K562 (cell line): ENCODE measurements at regions not wholly inside any gene's neighbourhood (a gene's known extent, or its start where the extent isn't known, plus 50 kb on each side); places are given as distances from the start of the nearest gene placed in this dataset.

Experiments used
- ASH1L ChIP-seq: fragments of 450-650 bp; IDR thresholded peaks from 2 replicates; pipeline ENCODE4 v1.6.1; 2018; ENCODE audit warnings: borderline replicate concordance, mild to moderate bottlenecking, low read depth; ENCODE audit not compliant: partially characterized antibody
- BCL6 ChIP-seq: fragments of 250-450 bp; sonication (Bioruptor Pico); IDR thresholded peaks from 2 replicates; pipeline ENCODE4 v1.4.0; 2020
- C11orf30 ChIP-seq: fragments of 450-650 bp; IDR thresholded peaks from 2 replicates; pipeline ENCODE4 v1.6.1; 2016; ENCODE audit warnings: low read depth, mild to moderate bottlenecking
- ELF2 ChIP-seq: fragments of 250-450 bp; sonication (Bioruptor Pico); IDR thresholded peaks from 2 replicates; pipeline ENCODE4 v1.5.0; 2021; ENCODE audit warnings: mild to moderate bottlenecking
- FOXA1 ChIP-seq: fragments of 450-650 bp; IDR thresholded peaks from 2 replicates; pipeline ENCODE4 v1.6.1; 2016; ENCODE audit warnings: mild to moderate bottlenecking, borderline replicate concordance
- FOXJ3 ChIP-seq: sonication (generic); formaldehyde crosslinking; IDR thresholded peaks from 2 replicates; pipeline ENCODE4 v1.4.0; 2020; ENCODE audit warnings: mild to moderate bottlenecking, missing genetic modification reagents
- GATAD2A ChIP-seq: fragments of 450-650 bp; IDR thresholded peaks from 2 replicates; pipeline ENCODE4 v1.6.1; 2017
- HNRNPK ChIP-seq: fragments of 200-400 bp; formaldehyde crosslinking; IDR thresholded peaks from one replicate; pipeline ENCODE4 v1.6.1; 2018; ENCODE audit warnings: mild to moderate bottlenecking, low read depth, low read length; ENCODE audit not compliant: poor library complexity, severe bottlenecking
- ILK ChIP-seq: fragments of 450-650 bp; IDR thresholded peaks from 2 replicates; pipeline ENCODE4 v1.6.1; 2016; ENCODE audit warnings: missing genetic modification characterization, low read depth, mild to moderate bottlenecking, missing compliant biosample characterization, moderate library complexity, borderline replicate concordance
- KDM2B ChIP-seq: fragments of 250-450 bp; sonication (Bioruptor Pico); IDR thresholded peaks from 2 replicates; pipeline ENCODE4 v1.8.0; 2021; ENCODE audit warnings: mild to moderate bottlenecking, moderate library complexity
- KHSRP ChIP-seq: fragments of 450-650 bp; IDR thresholded peaks from 2 replicates; pipeline ENCODE4 v1.6.1; 2017
- KLF10 ChIP-seq: fragments of 250-450 bp; sonication (Bioruptor Pico); IDR thresholded peaks from 2 replicates; pipeline ENCODE4 v1.6.1; 2021; ENCODE audit warnings: matching md5 sums
- MAFK ChIP-seq: IDR thresholded peaks from 2 replicates; pipeline ENCODE4 v1.6.1; 2011; ENCODE audit warnings: low read length, improper control_type of control experiment
- MXI1 ChIP-seq: IDR thresholded peaks from 2 replicates; pipeline ENCODE4 v1.6.1; 2011; ENCODE audit warnings: low read depth, mild to moderate bottlenecking, improper control_type of control experiment, low read length
- NFATC3 ChIP-seq: fragments of 450-650 bp; IDR thresholded peaks from 2 replicates; pipeline ENCODE4 v1.6.1; 2017; ENCODE audit warnings: mild to moderate bottlenecking
- POU5F1 ChIP-seq: fragments of 150-350 bp; IDR thresholded peaks from 2 replicates; pipeline ENCODE4 v1.6.1; 2014; ENCODE audit warnings: borderline replicate concordance, low read length, low read depth, mild to moderate bottlenecking; ENCODE audit not compliant: partially characterized antibody
- PTTG1 ChIP-seq: fragments of 450-650 bp; IDR thresholded peaks from 2 replicates; pipeline ENCODE4 v1.6.1; 2016; ENCODE audit warnings: low read depth, mild to moderate bottlenecking, missing genetic modification characterization, missing compliant biosample characterization
- SUPT5H ChIP-seq: fragments of 450-650 bp; IDR thresholded peaks from 2 replicates; pipeline ENCODE4 v1.6.1; 2016
- THRAP3 ChIP-seq: fragments of 450-650 bp; IDR thresholded peaks from 2 replicates; pipeline ENCODE4 v1.6.1; 2016; ENCODE audit warnings: mild to moderate bottlenecking, inconsistent platforms, borderline replicate concordance
- YY1 ChIP-seq, 3 experiments: IDR thresholded peaks; 2 replicates each; pipeline ENCODE4 v1.6.1; 2011; ENCODE audit warnings: low read length in 2 of 3, mild to moderate bottlenecking in 2 of 3, moderate library complexity in 2 of 3, borderline replicate concordance in 1 of 3, control low read depth in 1 of 3, low read depth in 1 of 3; ENCODE audit not compliant: insufficient read depth in 3 of 3, insufficient replicate concordance in 2 of 3, control insufficient read depth in 1 of 3, insufficient read length in 1 of 3; ENCODE audit errors: extremely low read depth in 1 of 3
- ZFP30 ChIP-seq: fragments of 250-450 bp; sonication (Bioruptor Pico); IDR thresholded peaks from 2 replicates; pipeline ENCODE4 v1.8.0; 2022; ENCODE audit warnings: moderate library complexity, mild to moderate bottlenecking, inconsistent platforms, borderline replicate concordance
- ZNF766 ChIP-seq: fragments of 200-800 bp; sonication (Bioruptor generic); conservative IDR thresholded peaks from 2 replicates; pipeline ENCODE4 v1.6.1; 2016; ENCODE audit warnings: missing genetic modification characterization, missing compliant biosample characterization
- TF ChIP-seq, protein P1 (sequence below): sonication (generic); IDR thresholded peaks from 2 replicates; pipeline ENCODE4 v1.6.1; 2016
- TF ChIP-seq, protein P2 (sequence below): sonication (generic); formaldehyde crosslinking; IDR thresholded peaks from 2 replicates; pipeline ENCODE4 v1.8.0; 2023; ENCODE audit warnings: missing genetic modification reagents, mild to moderate bottlenecking, borderline replicate concordance
- TF ChIP-seq, protein P3 (sequence below), 2 experiments: fragments of 450-650 bp in 1 of 2; sonication (generic) in 1 of 2; formaldehyde crosslinking; conservative IDR thresholded peaks; 2 replicates each; pipeline versions ENCODE4 v1.4.0 to v1.8.1; 2020 to 2022; ENCODE audit warnings: mild to moderate bottlenecking in 1 of 2, missing genetic modification reagents in 1 of 2

DNA sequence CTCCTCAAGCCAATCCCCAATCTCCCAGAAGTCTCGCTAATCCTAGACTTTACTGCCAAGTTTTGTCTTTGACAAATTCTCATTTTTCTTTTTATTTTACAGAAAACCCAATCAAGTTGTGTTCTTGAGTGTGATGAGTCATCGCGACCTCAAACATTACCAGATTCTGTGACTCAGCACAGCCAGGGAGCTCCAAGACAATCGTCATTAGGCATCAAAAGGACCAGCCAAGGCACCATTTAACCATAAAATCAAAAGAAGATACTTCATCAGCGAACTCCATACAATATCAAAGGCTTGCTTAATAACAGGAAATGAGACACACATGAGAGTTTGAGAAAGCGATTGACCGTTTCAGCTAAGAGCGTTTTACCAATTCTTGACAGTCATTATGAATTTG is 146.2 kb upstream of the AGAP1 start (continued):
- TF ChIP-seq FOXA1: no peak
- TF ChIP-seq ELF2 (CRISPR knock-in tag): no peak
- no peak for TF ChIP-seq SUPT5H
- no peak for TF ChIP-seq NFATC3
- TF ChIP-seq ASH1L: no peak
- peak; percentile 86 for TF ChIP-seq C11orf30
- TF ChIP-seq POU5F1: no peak
- no peak for TF ChIP-seq KDM2B (CRISPR knock-in tag)
- TF ChIP-seq, protein P1, sequence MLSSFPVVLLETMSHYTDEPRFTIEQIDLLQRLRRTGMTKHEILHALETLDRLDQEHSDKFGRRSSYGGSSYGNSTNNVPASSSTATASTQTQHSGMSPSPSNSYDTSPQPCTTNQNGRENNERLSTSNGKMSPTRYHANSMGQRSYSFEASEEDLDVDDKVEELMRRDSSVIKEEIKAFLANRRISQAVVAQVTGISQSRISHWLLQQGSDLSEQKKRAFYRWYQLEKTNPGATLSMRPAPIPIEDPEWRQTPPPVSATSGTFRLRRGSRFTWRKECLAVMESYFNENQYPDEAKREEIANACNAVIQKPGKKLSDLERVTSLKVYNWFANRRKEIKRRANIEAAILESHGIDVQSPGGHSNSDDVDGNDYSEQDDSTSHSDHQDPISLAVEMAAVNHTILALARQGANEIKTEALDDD: no peak
- TF ChIP-seq FOXJ3 (CRISPR knock-in tag): no peak
- TF ChIP-seq BCL6: no peak
- TF ChIP-seq YY1 (IDR thresholded peaks at IDR 0.05; ENCODE audit: borderline replicate concordance in 1 of 3, control insufficient read depth in 1 of 3, extremely low read depth in 1 of 3, insufficient read depth in 3 of 3, insufficient read length in 1 of 3, insufficient replicate concordance in 2 of 3, low read depth in 1 of 3, low read length in 2 of 3): no peak
- TF ChIP-seq KLF10 (CRISPR knock-in tag): no peak
- TF ChIP-seq, protein P2, sequence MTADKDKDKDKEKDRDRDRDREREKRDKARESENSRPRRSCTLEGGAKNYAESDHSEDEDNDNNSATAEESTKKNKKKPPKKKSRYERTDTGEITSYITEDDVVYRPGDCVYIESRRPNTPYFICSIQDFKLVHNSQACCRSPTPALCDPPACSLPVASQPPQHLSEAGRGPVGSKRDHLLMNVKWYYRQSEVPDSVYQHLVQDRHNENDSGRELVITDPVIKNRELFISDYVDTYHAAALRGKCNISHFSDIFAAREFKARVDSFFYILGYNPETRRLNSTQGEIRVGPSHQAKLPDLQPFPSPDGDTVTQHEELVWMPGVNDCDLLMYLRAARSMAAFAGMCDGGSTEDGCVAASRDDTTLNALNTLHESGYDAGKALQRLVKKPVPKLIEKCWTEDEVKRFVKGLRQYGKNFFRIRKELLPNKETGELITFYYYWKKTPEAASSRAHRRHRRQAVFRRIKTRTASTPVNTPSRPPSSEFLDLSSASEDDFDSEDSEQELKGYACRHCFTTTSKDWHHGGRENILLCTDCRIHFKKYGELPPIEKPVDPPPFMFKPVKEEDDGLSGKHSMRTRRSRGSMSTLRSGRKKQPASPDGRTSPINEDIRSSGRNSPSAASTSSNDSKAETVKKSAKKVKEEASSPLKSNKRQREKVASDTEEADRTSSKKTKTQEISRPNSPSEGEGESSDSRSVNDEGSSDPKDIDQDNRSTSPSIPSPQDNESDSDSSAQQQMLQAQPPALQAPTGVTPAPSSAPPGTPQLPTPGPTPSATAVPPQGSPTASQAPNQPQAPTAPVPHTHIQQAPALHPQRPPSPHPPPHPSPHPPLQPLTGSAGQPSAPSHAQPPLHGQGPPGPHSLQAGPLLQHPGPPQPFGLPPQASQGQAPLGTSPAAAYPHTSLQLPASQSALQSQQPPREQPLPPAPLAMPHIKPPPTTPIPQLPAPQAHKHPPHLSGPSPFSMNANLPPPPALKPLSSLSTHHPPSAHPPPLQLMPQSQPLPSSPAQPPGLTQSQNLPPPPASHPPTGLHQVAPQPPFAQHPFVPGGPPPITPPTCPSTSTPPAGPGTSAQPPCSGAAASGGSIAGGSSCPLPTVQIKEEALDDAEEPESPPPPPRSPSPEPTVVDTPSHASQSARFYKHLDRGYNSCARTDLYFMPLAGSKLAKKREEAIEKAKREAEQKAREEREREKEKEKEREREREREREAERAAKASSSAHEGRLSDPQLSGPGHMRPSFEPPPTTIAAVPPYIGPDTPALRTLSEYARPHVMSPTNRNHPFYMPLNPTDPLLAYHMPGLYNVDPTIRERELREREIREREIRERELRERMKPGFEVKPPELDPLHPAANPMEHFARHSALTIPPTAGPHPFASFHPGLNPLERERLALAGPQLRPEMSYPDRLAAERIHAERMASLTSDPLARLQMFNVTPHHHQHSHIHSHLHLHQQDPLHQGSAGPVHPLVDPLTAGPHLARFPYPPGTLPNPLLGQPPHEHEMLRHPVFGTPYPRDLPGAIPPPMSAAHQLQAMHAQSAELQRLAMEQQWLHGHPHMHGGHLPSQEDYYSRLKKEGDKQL (CRISPR knock-in tag): no peak
- no peak for TF ChIP-seq ZFP30 (CRISPR knock-in tag)
- TF ChIP-seq ILK: no peak
- TF ChIP-seq GATAD2A: no peak
- peak; percentile 69; the same call in 1 of the 2 replicates for TF ChIP-seq MAFK
- TF ChIP-seq KHSRP: no peak
- no peak for TF ChIP-seq PTTG1 (tag)
- TF ChIP-seq HNRNPK: no peak
- TF ChIP-seq, protein P3, sequence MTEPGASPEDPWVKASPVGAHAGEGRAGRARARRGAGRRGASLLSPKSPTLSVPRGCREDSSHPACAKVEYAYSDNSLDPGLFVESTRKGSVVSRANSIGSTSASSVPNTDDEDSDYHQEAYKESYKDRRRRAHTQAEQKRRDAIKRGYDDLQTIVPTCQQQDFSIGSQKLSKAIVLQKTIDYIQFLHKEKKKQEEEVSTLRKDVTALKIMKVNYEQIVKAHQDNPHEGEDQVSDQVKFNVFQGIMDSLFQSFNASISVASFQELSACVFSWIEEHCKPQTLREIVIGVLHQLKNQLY (CRISPR knock-in tag; conservative IDR thresholded peaks at IDR 0.05): no peak
- TF ChIP-seq ZNF766 (CRISPR knock-in tag): no peak
- TF ChIP-seq THRAP3: no peak
- no peak for TF ChIP-seq MXI1
